ENCODE measurements at regions not wholly inside any gene's neighbourhood (a gene's known extent, or its start where the extent isn't known, plus 50 kb on each side); places are given as distances from the start of the nearest gene placed in this dataset.

DNA sequence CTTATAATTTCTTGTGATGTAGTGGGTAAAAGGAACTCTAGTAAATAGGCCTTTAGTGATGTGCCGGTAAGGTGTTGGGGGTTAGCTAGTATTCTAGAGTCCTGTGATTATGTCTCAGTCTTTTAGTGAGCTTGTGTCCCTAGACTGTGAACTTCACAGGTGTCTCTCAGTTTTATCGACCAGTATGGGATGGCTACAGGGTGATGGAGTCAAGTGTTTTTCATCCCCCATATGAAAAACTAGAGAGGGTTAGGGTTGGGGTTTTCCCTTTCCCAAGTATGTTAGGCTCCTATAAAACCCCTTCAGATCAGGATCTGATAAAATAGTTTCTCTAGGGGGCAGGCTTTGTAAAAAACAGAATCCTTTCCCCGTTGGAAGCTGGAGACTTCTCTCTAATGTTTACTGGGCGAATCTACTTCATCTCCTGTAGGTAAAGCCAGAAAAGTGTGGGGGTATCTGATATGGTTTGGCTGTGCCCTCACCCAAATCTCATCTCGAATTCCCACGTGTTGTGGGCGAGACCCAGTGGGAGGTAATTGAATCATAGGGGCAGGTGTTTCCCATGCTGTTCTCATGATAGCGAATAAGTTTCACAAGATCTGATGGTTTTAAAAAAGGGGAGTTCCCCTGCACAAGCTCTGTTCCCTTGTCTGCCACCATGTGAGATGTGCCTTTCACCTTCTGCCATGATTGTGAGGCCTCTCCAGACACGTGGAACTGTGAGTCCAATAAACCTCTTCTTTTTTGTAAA, 120.8 kb downstream of the DTHD1 start:
- TF ChIP-seq, protein P1, sequence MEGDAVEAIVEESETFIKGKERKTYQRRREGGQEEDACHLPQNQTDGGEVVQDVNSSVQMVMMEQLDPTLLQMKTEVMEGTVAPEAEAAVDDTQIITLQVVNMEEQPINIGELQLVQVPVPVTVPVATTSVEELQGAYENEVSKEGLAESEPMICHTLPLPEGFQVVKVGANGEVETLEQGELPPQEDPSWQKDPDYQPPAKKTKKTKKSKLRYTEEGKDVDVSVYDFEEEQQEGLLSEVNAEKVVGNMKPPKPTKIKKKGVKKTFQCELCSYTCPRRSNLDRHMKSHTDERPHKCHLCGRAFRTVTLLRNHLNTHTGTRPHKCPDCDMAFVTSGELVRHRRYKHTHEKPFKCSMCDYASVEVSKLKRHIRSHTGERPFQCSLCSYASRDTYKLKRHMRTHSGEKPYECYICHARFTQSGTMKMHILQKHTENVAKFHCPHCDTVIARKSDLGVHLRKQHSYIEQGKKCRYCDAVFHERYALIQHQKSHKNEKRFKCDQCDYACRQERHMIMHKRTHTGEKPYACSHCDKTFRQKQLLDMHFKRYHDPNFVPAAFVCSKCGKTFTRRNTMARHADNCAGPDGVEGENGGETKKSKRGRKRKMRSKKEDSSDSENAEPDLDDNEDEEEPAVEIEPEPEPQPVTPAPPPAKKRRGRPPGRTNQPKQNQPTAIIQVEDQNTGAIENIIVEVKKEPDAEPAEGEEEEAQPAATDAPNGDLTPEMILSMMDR (IDR thresholded peaks at IDR 0.05; ENCODE audit: extremely low read depth in 1 of 2, insufficient read depth in 1 of 2, low read depth in 1 of 2, low read length in 2 of 2) = no peak
- TF ChIP-seq POLR2AphosphoS5 (IDR thresholded peaks at IDR 0.05; ENCODE audit: insufficient read depth, low read depth, low read length) (no peak), POLR2A (IDR thresholded peaks at IDR 0.05; ENCODE audit: low read depth, low read length) (no peak), EZH2 (IDR thresholded peaks at IDR 0.05; ENCODE audit: borderline replicate concordance, low read depth, low read length, severe bottlenecking) (no peak)
